K562 (cell line): ENCODE measurements at regions not wholly inside any gene's neighbourhood (a gene's known extent, or its start where the extent isn't known, plus 50 kb on each side); places are given as distances from the start of the nearest gene placed in this dataset.
A peak's percentile ranks its signal among the peaks of the same experiment; 100 is the strongest.

ENCODE experiments used
- ATAC-seq: fragments of 200-7000 bp; cut with Tn5 transposase; 3 replicates; pipeline ENCODE4 v1.9.1; 2020; ENCODE audit warnings: moderate library complexity
- BruUV-seq: library from RNA; stranded (reverse); fragments of 400-500 nt; replicated peaks from 2 replicates; lab custom pipeline; 2021; lab: Mats Ljungman, UMichigan
- CTCF ChIA-PET: fragments of 300-600 bp; formaldehyde crosslinking; extraction: SDS; loops from one replicate; lab custom pipeline; 2021; ENCODE audit warnings: low intra/inter-chr PET ratio; lab: Yijun Ruan, JAX
- POLR2A ChIA-PET: fragments of 300-600, 350-650 bp; sonication (Branson Sonifier 250); formaldehyde crosslinking; extraction: SDS; loops from one replicate; lab custom pipeline; 2021; ENCODE audit warnings: antibody characterized with exemption, inconsistent platforms; lab: Yijun Ruan, JAX
- DNase-seq, 4 experiments: peaks; one replicate each; pipeline versions ENCODE4 v3.0.0 to v3.0.0-alpha.2; 2011 to 2018; ENCODE audit warnings: low spot score in 3 of 4, mixed read lengths in 3 of 4; ENCODE audit errors: extremely low read depth in 1 of 4
- FAIRE-seq: peaks from 2 replicates; lab custom pipeline; 2011; peaks lifted over from hg19 to GRCh38; lab: Jason Lieb, UNC
- H2AFZ ChIP-seq: 2 replicates; pipeline ENCODE4 v1.6.0; 2011; ENCODE audit warnings: low read depth, low read length, control low read depth, inconsistent platforms
- H3K27ac ChIP-seq: fragments of 200-600 bp; 3 replicates; pipeline ENCODE4 v1.8.0; 2011; ENCODE audit warnings: low read depth, mild to moderate bottlenecking, control low read depth, inconsistent platforms, low read length, moderate library complexity, mixed read lengths; ENCODE audit errors: extremely low read depth
- H3K27me3 ChIP-seq, 2 experiments: fragments of 300-600 bp in 1 of 2; 2 replicates in 1 of 2; 3 replicates in 1 of 2; pipeline versions ENCODE4 v1.6.0 to v1.8.0; 2011; ENCODE audit warnings: inconsistent platforms in 2 of 2, low read length in 2 of 2, mild to moderate bottlenecking in 1 of 2, mixed read lengths in 1 of 2, moderate library complexity in 1 of 2; ENCODE audit not compliant: control insufficient read depth in 2 of 2, insufficient read depth in 2 of 2
- H3K36me3 ChIP-seq: fragments of 300-600 bp; 3 replicates; pipeline ENCODE4 v1.8.0; 2011; ENCODE audit warnings: mild to moderate bottlenecking, low read length, inconsistent platforms; ENCODE audit not compliant: control insufficient read depth, insufficient read depth
- H3K4me1 ChIP-seq, 2 experiments: fragments of 200-600 bp in 1 of 2; replicated peaks in 1 of 2; 2 replicates in 1 of 2; 3 replicates in 1 of 2; pipeline versions ENCODE4 v1.5.1 to v1.8.0; 2011; ENCODE audit warnings: inconsistent platforms in 2 of 2, low read length in 2 of 2, mild to moderate bottlenecking in 1 of 2, mixed read lengths in 1 of 2, moderate library complexity in 1 of 2; ENCODE audit not compliant: control insufficient read depth in 2 of 2, insufficient read depth in 2 of 2
- H3K4me2 ChIP-seq: 2 replicates; pipeline ENCODE4 v1.6.1; 2011; ENCODE audit warnings: low read length, control low read depth, inconsistent platforms, mixed read lengths; ENCODE audit not compliant: insufficient read depth
- H3K4me3 ChIP-seq: fragments of 200-600 bp; sonication (generic), shearing (Covaris generic); 2 replicates; pipeline ENCODE4 v1.5.1; 2016; ENCODE audit warnings: control low read depth, inconsistent platforms
- H3K79me2 ChIP-seq: fragments of 200-600 bp; 3 replicates; pipeline ENCODE4 v1.8.0; 2011; ENCODE audit warnings: low read length, inconsistent platforms; ENCODE audit not compliant: control insufficient read depth, insufficient read depth
- H3K9ac ChIP-seq, 2 experiments: 2 replicates each; pipeline versions ENCODE4 v1.6.0 to v1.6.1; 2011; ENCODE audit warnings: low read depth in 2 of 2, low read length in 2 of 2, control low read depth in 1 of 2, inconsistent platforms in 1 of 2, mild to moderate bottlenecking in 1 of 2, mixed read lengths in 1 of 2; ENCODE audit not compliant: insufficient read depth in 1 of 2
- H3K9me1 ChIP-seq: one replicate; pipeline ENCODE4 v1.6.0; 2011; ENCODE audit warnings: inconsistent platforms, mild to moderate bottlenecking, low read length, moderate library complexity; ENCODE audit not compliant: control insufficient read depth, insufficient read depth
- H3K9me3 ChIP-seq: replicated peaks from 2 replicates; pipeline ENCODE4 v1.5.1; 2011; ENCODE audit warnings: low read depth, low read length, inconsistent platforms; ENCODE audit not compliant: control insufficient read depth, insufficient read depth
- H4K20me1 ChIP-seq: replicated peaks from 2 replicates; pipeline ENCODE4 v1.6.1; 2011; ENCODE audit warnings: low read length, inconsistent platforms, mixed read lengths; ENCODE audit not compliant: control insufficient read depth, insufficient read depth
- C11orf30 ChIP-seq: fragments of 450-650 bp; IDR thresholded peaks from 2 replicates; pipeline ENCODE4 v1.6.1; 2016; ENCODE audit warnings: low read depth, mild to moderate bottlenecking
- NFRKB ChIP-seq: fragments of 450-650 bp; IDR thresholded peaks from 2 replicates; pipeline ENCODE4 v1.6.1; 2016; ENCODE audit warnings: low read depth
- SAFB2 ChIP-seq: fragments of 200-400 bp; formaldehyde crosslinking; IDR thresholded peaks from 2 replicates; pipeline ENCODE4 v1.6.1; 2018; ENCODE audit warnings: borderline replicate concordance, low read length, low read depth, moderate library complexity; ENCODE audit not compliant: severe bottlenecking
- SMAD3 ChIP-seq: fragments of 450-650 bp; formaldehyde crosslinking; conservative IDR thresholded peaks from 2 replicates; pipeline ENCODE4 v1.4.0; 2020; ENCODE audit warnings: mild to moderate bottlenecking
- THAP7 ChIP-seq: fragments of 250-450 bp; sonication (Bioruptor Pico); IDR thresholded peaks from 2 replicates; pipeline ENCODE4 v1.5.0; 2021
- TSHZ1 ChIP-seq: fragments of 250-450 bp; sonication (Bioruptor Pico); IDR thresholded peaks from 2 replicates; pipeline ENCODE4 v1.4.0; 2020; ENCODE audit warnings: mild to moderate bottlenecking, moderate library complexity
- ZNF316 ChIP-seq: fragments of 450-650 bp; IDR thresholded peaks from 2 replicates; pipeline ENCODE4 v1.6.1; 2016
- WGBS: fragments of 100-300 bp; shearing (Covaris generic); methylation state at CpG from one replicate; pipeline ENCODE4 v1.1.6; 2016; ENCODE audit warnings: low coverage, mixed read lengths; ENCODE audit not compliant: insufficient coverage; ENCODE audit errors: missing lambda C conversion rate; 5-methylcytosine and 5-hydroxymethylcytosine counted together
- in situ Hi-C: fragments of 300-500 bp; cut with MboI; formaldehyde crosslinking; loops from 4 replicates; pipeline ENCODE4 v1.15.0; 2018; ENCODE audit warnings: inconsistent platforms, mixed read lengths
- intact Hi-C: fragments of 100-400 bp; cut with micrococcal nuclease; formaldehyde crosslinking; loops from 2 replicates; pipeline ENCODE4 v1.14.2; 2022

GRCh38 chr18:76610933-76611749 lies 116.1 kb upstream of the ZNF516 start (continued):
- TF ChIP-seq SMAD3 (CRISPR knock-in tag) = no peak
- no peak for TF ChIP-seq SAFB2
- TF ChIP-seq, all 486 proteins: peak for 0

GRCh38 chr18:76610012-76610411 lies 115.0 kb upstream of the ZNF516 start:
- no TSS peak for BruUV-seq
- intact Hi-C loops (no loop called here), in situ Hi-C loops (no loop called here)
- Histone ChIP-seq H4K20me1 (no peaks in the 10 kb centered on the region), H3K27ac (no peak overlapping the region), H3K4me3 (no peak overlapping the region), H3K9me3 (no peaks in the 10 kb centered on the region), H3K4me2 (no peak overlapping the region), H3K79me2 (no peaks in the 10 kb centered on the region), H3K9me1 (no peaks in the 10 kb centered on the region), H3K27me3 (peaks cover 0 to 19% of the 10 kb centered on the region in 2 experiments; a peak in 3 of 5 replicates), H3K4me1 (no peaks in the 10 kb centered on the region), H3K36me3 (no peaks in the 10 kb centered on the region), H3K9ac (no peak overlapping the region), H2AFZ (no peak overlapping the region)
- FAIRE-seq (no peak), DNase-seq (no peak), ATAC-seq (no peak)
- CTCF ChIA-PET = no interaction called here
- WGBS = 0% methylated on average over 4 of the region's 4 CpGs
- POLR2A ChIA-PET = no interaction called here
- TF ChIP-seq TSHZ1 (CRISPR knock-in tag) (no peak), THAP7 (CRISPR knock-in tag) (no peak), NFRKB (no peak), ZNF316 (peak; percentile 61), C11orf30 (0 out of 2 replicates have a peak, but pooled peaks have one; percentile 11)
